ENCODE measurements at regions not wholly inside any gene's neighbourhood (a gene's known extent, or its start where the extent isn't known, plus 50 kb on each side); places are given as distances from the start of the nearest gene placed in this dataset.

DNA sequence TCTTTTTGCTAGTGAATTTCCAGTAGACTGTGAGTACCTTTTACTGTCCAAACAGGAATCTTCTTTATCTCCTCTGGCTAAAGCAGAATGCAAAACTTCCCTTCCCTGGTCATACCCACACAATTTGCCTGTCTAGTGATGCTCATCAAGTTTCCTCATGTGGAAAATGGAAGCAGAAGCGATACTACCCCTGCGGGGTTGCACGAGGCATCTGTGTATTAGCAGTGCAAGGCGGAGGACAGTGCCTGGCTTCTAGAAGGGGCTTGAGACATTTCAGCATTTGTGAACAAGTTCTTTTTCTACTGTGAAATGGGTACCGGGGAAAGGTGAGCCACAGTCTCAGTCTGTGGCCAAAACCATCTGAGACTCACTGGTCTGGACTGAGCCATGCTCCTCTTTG, 340.9 kb downstream of the AACS start:
- TF ChIP-seq RCOR1 (conservative IDR thresholded peaks at IDR 0.05; ENCODE audit: low read depth, low read length) (no peak), POLR2AphosphoS5 (IDR thresholded peaks at IDR 0.05; ENCODE audit: low read length) (no peak), GATAD2B (conservative IDR thresholded peaks at IDR 0.05; ENCODE audit: low read depth) (no peak; the same call in 1 of the 2 replicates), RUNX3 (IDR thresholded peaks at IDR 0.05; ENCODE audit: low read length) (peak; percentile 71), NRF1 (conservative IDR thresholded peaks at IDR 0.05; ENCODE audit: low read depth, low read length) (no peak), TCF7 (IDR thresholded peaks at IDR 0.05; ENCODE audit: borderline replicate concordance) (no peak)
- TF ChIP-seq, protein P1, sequence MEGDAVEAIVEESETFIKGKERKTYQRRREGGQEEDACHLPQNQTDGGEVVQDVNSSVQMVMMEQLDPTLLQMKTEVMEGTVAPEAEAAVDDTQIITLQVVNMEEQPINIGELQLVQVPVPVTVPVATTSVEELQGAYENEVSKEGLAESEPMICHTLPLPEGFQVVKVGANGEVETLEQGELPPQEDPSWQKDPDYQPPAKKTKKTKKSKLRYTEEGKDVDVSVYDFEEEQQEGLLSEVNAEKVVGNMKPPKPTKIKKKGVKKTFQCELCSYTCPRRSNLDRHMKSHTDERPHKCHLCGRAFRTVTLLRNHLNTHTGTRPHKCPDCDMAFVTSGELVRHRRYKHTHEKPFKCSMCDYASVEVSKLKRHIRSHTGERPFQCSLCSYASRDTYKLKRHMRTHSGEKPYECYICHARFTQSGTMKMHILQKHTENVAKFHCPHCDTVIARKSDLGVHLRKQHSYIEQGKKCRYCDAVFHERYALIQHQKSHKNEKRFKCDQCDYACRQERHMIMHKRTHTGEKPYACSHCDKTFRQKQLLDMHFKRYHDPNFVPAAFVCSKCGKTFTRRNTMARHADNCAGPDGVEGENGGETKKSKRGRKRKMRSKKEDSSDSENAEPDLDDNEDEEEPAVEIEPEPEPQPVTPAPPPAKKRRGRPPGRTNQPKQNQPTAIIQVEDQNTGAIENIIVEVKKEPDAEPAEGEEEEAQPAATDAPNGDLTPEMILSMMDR (IDR thresholded peaks at IDR 0.05 in 2 of 3, conservative IDR thresholded peaks at IDR 0.05 in 1 of 3; ENCODE audit: control insufficient read depth in 2 of 3, extremely low read depth in 1 of 3, insufficient read depth in 1 of 3, low read depth in 3 of 3, low read length in 3 of 3) = no peak
- TF ChIP-seq, protein P2, sequence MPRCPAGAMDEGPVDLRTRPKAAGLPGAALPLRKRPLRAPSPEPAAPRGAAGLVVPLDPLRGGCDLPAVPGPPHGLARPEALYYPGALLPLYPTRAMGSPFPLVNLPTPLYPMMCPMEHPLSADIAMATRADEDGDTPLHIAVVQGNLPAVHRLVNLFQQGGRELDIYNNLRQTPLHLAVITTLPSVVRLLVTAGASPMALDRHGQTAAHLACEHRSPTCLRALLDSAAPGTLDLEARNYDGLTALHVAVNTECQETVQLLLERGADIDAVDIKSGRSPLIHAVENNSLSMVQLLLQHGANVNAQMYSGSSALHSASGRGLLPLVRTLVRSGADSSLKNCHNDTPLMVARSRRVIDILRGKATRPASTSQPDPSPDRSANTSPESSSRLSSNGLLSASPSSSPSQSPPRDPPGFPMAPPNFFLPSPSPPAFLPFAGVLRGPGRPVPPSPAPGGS (IDR thresholded peaks at IDR 0.05; ENCODE audit: borderline replicate concordance, insufficient read depth, low read depth, low read length, poor library complexity, severe bottlenecking) = no peak
- TF ChIP-seq, protein P3, sequence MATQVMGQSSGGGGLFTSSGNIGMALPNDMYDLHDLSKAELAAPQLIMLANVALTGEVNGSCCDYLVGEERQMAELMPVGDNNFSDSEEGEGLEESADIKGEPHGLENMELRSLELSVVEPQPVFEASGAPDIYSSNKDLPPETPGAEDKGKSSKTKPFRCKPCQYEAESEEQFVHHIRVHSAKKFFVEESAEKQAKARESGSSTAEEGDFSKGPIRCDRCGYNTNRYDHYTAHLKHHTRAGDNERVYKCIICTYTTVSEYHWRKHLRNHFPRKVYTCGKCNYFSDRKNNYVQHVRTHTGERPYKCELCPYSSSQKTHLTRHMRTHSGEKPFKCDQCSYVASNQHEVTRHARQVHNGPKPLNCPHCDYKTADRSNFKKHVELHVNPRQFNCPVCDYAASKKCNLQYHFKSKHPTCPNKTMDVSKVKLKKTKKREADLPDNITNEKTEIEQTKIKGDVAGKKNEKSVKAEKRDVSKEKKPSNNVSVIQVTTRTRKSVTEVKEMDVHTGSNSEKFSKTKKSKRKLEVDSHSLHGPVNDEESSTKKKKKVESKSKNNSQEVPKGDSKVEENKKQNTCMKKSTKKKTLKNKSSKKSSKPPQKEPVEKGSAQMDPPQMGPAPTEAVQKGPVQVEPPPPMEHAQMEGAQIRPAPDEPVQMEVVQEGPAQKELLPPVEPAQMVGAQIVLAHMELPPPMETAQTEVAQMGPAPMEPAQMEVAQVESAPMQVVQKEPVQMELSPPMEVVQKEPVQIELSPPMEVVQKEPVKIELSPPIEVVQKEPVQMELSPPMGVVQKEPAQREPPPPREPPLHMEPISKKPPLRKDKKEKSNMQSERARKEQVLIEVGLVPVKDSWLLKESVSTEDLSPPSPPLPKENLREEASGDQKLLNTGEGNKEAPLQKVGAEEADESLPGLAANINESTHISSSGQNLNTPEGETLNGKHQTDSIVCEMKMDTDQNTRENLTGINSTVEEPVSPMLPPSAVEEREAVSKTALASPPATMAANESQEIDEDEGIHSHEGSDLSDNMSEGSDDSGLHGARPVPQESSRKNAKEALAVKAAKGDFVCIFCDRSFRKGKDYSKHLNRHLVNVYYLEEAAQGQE (IDR thresholded peaks at IDR 0.05; ENCODE audit: low read depth, low read length) = no peak
- TF ChIP-seq, protein P4, sequence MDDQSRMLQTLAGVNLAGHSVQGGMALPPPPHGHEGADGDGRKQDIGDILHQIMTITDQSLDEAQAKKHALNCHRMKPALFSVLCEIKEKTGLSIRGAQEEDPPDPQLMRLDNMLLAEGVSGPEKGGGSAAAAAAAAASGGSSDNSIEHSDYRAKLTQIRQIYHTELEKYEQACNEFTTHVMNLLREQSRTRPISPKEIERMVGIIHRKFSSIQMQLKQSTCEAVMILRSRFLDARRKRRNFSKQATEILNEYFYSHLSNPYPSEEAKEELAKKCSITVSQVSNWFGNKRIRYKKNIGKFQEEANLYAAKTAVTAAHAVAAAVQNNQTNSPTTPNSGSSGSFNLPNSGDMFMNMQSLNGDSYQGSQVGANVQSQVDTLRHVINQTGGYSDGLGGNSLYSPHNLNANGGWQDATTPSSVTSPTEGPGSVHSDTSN (IDR thresholded peaks at IDR 0.05; ENCODE audit: insufficient replicate concordance, low read depth, low read length) = no peak
